Astrocyte (in vitro differentiated cells and primary cell): ENCODE measurements at regions not wholly inside any gene's neighbourhood (a gene's known extent, or its start where the extent isn't known, plus 50 kb on each side); places are given as distances from the start of the nearest gene placed in this dataset.

Source experiments
- DNase-seq: peaks from one replicate; pipeline ENCODE4 v3.0.0-alpha.2; 2010; ENCODE audit warnings: low read depth
- FAIRE-seq: peaks from 2 replicates; lab custom pipeline; 2011; peaks lifted over from hg19 to GRCh38; lab: Jason Lieb, UNC
- H2AFZ ChIP-seq: 2 replicates; pipeline ENCODE4 v1.6.0; 2012; ENCODE audit warnings: low read depth, low read length, inconsistent platforms
- H3K27ac ChIP-seq: 2 replicates; pipeline ENCODE4 v1.5.1; 2011; ENCODE audit warnings: low read depth, low read length, inconsistent platforms
- H3K27me3 ChIP-seq: 2 replicates; pipeline ENCODE4 v1.6.0; 2011; ENCODE audit warnings: low read length, inconsistent platforms; ENCODE audit not compliant: insufficient read depth
- H3K36me3 ChIP-seq: 2 replicates; pipeline ENCODE4 v1.5.1; 2011; ENCODE audit warnings: low read length, inconsistent platforms; ENCODE audit not compliant: insufficient read depth
- H3K4me1 ChIP-seq: 2 replicates; pipeline ENCODE4 v1.5.1; 2011; ENCODE audit warnings: low read length, inconsistent platforms; ENCODE audit not compliant: insufficient read depth
- H3K4me2 ChIP-seq: 2 replicates; pipeline ENCODE4 v1.6.0; 2012; ENCODE audit warnings: low read length, inconsistent platforms
- H3K4me3 ChIP-seq: 2 replicates; pipeline ENCODE4 v1.5.1; 2011; ENCODE audit warnings: low read depth, mild to moderate bottlenecking, low read length, inconsistent platforms; ENCODE audit not compliant: insufficient read depth
- H3K79me2 ChIP-seq: 2 replicates; pipeline ENCODE4 v1.6.0; 2012; ENCODE audit warnings: mild to moderate bottlenecking, low read length, inconsistent platforms; ENCODE audit not compliant: insufficient read depth
- H3K9ac ChIP-seq: 2 replicates; pipeline ENCODE4 v1.6.0; 2012; ENCODE audit warnings: mild to moderate bottlenecking, low read length, inconsistent platforms
- H3K9me3 ChIP-seq: 2 replicates; pipeline ENCODE4 v1.5.1; 2012; ENCODE audit warnings: low read depth, mild to moderate bottlenecking, low read length, inconsistent platforms; ENCODE audit not compliant: insufficient read depth
- H4K20me1 ChIP-seq: 2 replicates; pipeline ENCODE4 v1.6.0; 2012; ENCODE audit warnings: low read length, inconsistent platforms; ENCODE audit not compliant: insufficient read depth
- H3K27ac Mint-ChIP-seq: one replicate; pipeline ENCODE4 v1.8.0; 2021; ENCODE audit warnings: mild to moderate bottlenecking, mixed read lengths; ENCODE audit not compliant: unreplicated experiment
- H3K27me3 Mint-ChIP-seq: one replicate; pipeline ENCODE4 v1.8.0; 2021; ENCODE audit warnings: low read depth, mixed read lengths; ENCODE audit not compliant: unreplicated experiment
- H3K36me3 Mint-ChIP-seq: one replicate; pipeline ENCODE4 v1.8.0; 2021; ENCODE audit warnings: low read depth, mixed read lengths; ENCODE audit not compliant: unreplicated experiment
- H3K4me1 Mint-ChIP-seq: one replicate; pipeline ENCODE4 v1.8.0; 2021; ENCODE audit warnings: low read depth, mixed read lengths; ENCODE audit not compliant: unreplicated experiment
- H3K4me3 Mint-ChIP-seq: one replicate; pipeline ENCODE4 v1.8.0; 2021; ENCODE audit warnings: mild to moderate bottlenecking, moderate library complexity, mixed read lengths; ENCODE audit not compliant: unreplicated experiment
- H3K9me3 Mint-ChIP-seq: one replicate; pipeline ENCODE4 v1.8.0; 2021; ENCODE audit warnings: mild to moderate bottlenecking, mixed read lengths; ENCODE audit not compliant: unreplicated experiment
- EZH2 ChIP-seq: IDR thresholded peaks from 2 replicates; pipeline ENCODE4 v1.6.1; 2012; ENCODE audit warnings: mild to moderate bottlenecking, low read length, inconsistent platforms; ENCODE audit not compliant: insufficient read depth
- TF ChIP-seq, protein P1 (sequence below): IDR thresholded peaks from 2 replicates; pipeline ENCODE4 v1.5.1; 2011; ENCODE audit warnings: low read depth, mild to moderate bottlenecking, inconsistent platforms, low read length, moderate library complexity; ENCODE audit not compliant: insufficient read depth

DNA sequence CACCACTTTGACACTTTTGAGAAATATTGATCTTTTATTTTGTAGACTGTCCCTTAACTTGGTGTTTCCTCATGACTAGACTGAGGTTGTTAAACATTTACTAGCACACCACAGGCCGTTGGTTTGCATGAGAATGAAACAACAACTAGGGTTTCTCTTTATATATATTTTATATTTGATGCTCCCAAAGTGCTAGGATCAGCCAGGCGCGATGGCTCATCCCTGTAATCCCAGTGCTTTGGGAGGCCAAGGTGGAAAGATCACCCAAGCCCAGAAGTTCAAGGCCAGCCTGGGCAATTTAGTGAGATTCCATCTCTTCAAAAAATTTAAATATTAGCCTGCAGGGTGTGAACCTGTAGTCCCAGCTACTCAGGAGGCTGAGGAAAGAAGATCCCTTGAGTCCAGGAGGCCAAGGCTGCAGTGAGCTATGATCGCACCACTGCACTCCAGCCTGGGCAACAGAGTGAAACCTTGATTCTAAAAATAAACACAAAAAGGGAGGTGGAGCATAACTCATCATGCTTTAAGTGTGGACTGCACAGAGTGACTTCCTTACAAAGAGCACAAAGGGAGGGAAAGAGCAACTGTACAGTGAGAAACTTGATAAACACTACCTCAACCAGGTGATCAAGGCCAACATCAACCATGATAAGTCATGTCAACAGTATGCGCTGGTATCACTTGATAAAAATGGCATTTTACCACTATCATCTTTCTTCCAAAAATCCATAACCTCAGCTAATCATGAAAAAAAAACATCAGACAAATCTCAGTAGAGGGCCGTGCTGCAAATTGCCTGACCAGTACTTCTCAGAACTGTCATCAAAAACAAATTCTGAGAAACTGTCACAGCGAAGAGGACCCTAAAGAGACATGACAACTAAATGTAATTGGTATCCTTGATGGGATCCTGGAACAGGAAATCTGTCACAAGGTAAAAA is 72.8 kb upstream of the ATF7IP2 start:
- H3K9me3 ChIP-seq: no peaks in the 10 kb centered on the region
- no peaks in the 10 kb centered on the region for H3K9me3 Mint-ChIP-seq

DNA sequence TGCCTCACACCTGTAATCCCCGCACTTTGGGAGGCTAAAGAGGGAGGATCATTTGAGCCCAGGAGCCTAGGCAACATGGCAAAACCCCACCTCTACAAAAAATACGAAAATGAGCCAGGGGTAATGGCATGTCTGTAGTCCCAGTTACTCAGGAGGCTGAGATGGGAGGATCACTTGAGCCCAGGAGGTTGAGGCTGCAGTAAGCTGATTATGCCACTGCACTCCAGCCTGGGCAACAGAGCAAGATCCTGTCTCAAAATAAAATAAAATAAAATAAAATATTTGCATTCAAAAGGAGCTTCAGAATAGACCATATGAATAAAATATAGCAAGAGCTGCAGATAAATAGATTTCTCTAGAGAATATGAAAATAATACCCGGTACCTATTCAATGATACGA is 71.5 kb upstream of the ATF7IP2 start:
- Mint-ChIP-seq H3K4me1 (no peaks in the 10 kb centered on the region), H3K9me3 (no peaks in the 10 kb centered on the region), H3K36me3 (no peaks in the 10 kb centered on the region), H3K4me3 (no peak overlapping the region), H3K27me3 (peaks cover 2% of the 10 kb centered on the region), H3K27ac (no peak overlapping the region)
- no peaks in the 10 kb centered on the region for H3K36me3 ChIP-seq
- no peak overlapping the region for H3K27ac ChIP-seq
- no peak for TF ChIP-seq EZH2
- TF ChIP-seq, protein P1, sequence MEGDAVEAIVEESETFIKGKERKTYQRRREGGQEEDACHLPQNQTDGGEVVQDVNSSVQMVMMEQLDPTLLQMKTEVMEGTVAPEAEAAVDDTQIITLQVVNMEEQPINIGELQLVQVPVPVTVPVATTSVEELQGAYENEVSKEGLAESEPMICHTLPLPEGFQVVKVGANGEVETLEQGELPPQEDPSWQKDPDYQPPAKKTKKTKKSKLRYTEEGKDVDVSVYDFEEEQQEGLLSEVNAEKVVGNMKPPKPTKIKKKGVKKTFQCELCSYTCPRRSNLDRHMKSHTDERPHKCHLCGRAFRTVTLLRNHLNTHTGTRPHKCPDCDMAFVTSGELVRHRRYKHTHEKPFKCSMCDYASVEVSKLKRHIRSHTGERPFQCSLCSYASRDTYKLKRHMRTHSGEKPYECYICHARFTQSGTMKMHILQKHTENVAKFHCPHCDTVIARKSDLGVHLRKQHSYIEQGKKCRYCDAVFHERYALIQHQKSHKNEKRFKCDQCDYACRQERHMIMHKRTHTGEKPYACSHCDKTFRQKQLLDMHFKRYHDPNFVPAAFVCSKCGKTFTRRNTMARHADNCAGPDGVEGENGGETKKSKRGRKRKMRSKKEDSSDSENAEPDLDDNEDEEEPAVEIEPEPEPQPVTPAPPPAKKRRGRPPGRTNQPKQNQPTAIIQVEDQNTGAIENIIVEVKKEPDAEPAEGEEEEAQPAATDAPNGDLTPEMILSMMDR: no peak
- H4K20me1 ChIP-seq: no peaks in the 10 kb centered on the region
- H3K9ac ChIP-seq: no peak overlapping the region
- no peaks in the 10 kb centered on the region for H3K4me1 ChIP-seq
- DNase-seq (no peak), FAIRE-seq (no peak)
- no peaks in the 10 kb centered on the region for H3K27me3 ChIP-seq
- H2AFZ ChIP-seq: no peak overlapping the region
- H3K79me2 ChIP-seq: no peaks in the 10 kb centered on the region
- no peaks in the 10 kb centered on the region for H3K9me3 ChIP-seq
- no peak overlapping the region for H3K4me3 ChIP-seq
- H3K4me2 ChIP-seq: no peak overlapping the region

More for the DNA sequence above, 72.8 kb upstream of the ATF7IP2 start:
- FAIRE-seq (no peak), DNase-seq (no peak)
- Mint-ChIP-seq H3K27me3 (peaks cover 2% of the 10 kb centered on the region), H3K27ac (no peak overlapping the region), H3K36me3 (no peaks in the 10 kb centered on the region), H3K4me1 (no peaks in the 10 kb centered on the region), H3K4me3 (no peak overlapping the region)
- H3K36me3 ChIP-seq: no peaks in the 10 kb centered on the region
- H2AFZ ChIP-seq: no peak overlapping the region
- H4K20me1 ChIP-seq: no peaks in the 10 kb centered on the region
- H3K79me2 ChIP-seq: no peaks in the 10 kb centered on the region
- no peaks in the 10 kb centered on the region for H3K27me3 ChIP-seq
- TF ChIP-seq, protein P1: no peak
- TF ChIP-seq EZH2: no peak
- H3K4me3 ChIP-seq: no peak overlapping the region
- no peak overlapping the region for H3K9ac ChIP-seq
- H3K27ac ChIP-seq: no peak overlapping the region
- H3K4me1 ChIP-seq: no peaks in the 10 kb centered on the region
- H3K4me2 ChIP-seq: no peak overlapping the region

DNA sequence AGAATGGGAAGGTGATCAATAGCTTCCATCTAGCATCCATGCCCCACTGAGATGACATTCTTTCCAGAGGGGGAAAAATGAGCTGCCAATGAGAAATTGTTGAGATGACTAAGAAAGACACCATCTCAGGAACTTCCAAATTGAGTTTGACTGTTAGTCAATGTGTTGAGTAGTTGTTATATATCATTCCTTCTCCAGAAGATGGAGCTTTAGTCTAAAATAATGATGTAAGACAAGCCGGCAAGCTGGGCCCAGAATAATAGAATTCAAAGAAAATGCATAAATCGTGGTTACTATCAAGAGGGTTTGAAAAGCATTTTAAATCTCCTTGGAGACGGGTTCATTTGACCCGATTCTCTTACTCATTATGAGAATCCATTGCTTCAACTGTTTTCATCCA is 71.0 kb upstream of the ATF7IP2 start:
- FAIRE-seq (no peak), DNase-seq (peak; percentile 37)
- no peak overlapping the region for H3K27ac Mint-ChIP-seq
- H3K9me3 Mint-ChIP-seq: no peaks in the 10 kb centered on the region
- H4K20me1 ChIP-seq: no peaks in the 10 kb centered on the region
- H3K4me3 Mint-ChIP-seq: no peak overlapping the region
- H3K9me3 ChIP-seq: no peaks in the 10 kb centered on the region
- H3K9ac ChIP-seq: no peak overlapping the region
- peaks cover under 1% of the 10 kb centered on the region for H3K27me3 Mint-ChIP-seq
- H3K4me3 ChIP-seq: no peak overlapping the region
- H3K36me3 Mint-ChIP-seq: no peaks in the 10 kb centered on the region
- no peaks in the 10 kb centered on the region for H3K27me3 ChIP-seq
- no peak overlapping the region for H2AFZ ChIP-seq
- TF ChIP-seq, protein P1: peak; percentile 17
- no peak for TF ChIP-seq EZH2
- no peaks in the 10 kb centered on the region for H3K4me1 ChIP-seq
- H3K27ac ChIP-seq: no peak overlapping the region
- H3K36me3 ChIP-seq: no peaks in the 10 kb centered on the region
- H3K79me2 ChIP-seq: no peaks in the 10 kb centered on the region
- H3K4me1 Mint-ChIP-seq: no peaks in the 10 kb centered on the region
- no peak overlapping the region for H3K4me2 ChIP-seq
